ENCODE measurements at regions not wholly inside any gene's neighbourhood (a gene's known extent, or its start where the extent isn't known, plus 50 kb on each side); places are given as distances from the start of the nearest gene placed in this dataset.

- TF ChIP-seq CTCF (IDR thresholded peaks at IDR 0.05 in 4 of 5, conservative IDR thresholded peaks at IDR 0.05 in 1 of 5) (no peak), POLR2A (IDR thresholded peaks at IDR 0.05) (no peak)
These were observed 1783.5 kb upstream of the WWC1 start for GRCh38 chr5:166507810-166508425.

Data from gastrocnemius medialis (tissue), 4 donors.